ENCODE measurements at regions not wholly inside any gene's neighbourhood (a gene's known extent, or its start where the extent isn't known, plus 50 kb on each side); places are given as distances from the start of the nearest gene placed in this dataset.
"Not testable (repeated sequence)": the region's sequence is repeated elsewhere in the genome, so short reads cannot be mapped to it uniquely, and the experiment has no call there.

DNA sequence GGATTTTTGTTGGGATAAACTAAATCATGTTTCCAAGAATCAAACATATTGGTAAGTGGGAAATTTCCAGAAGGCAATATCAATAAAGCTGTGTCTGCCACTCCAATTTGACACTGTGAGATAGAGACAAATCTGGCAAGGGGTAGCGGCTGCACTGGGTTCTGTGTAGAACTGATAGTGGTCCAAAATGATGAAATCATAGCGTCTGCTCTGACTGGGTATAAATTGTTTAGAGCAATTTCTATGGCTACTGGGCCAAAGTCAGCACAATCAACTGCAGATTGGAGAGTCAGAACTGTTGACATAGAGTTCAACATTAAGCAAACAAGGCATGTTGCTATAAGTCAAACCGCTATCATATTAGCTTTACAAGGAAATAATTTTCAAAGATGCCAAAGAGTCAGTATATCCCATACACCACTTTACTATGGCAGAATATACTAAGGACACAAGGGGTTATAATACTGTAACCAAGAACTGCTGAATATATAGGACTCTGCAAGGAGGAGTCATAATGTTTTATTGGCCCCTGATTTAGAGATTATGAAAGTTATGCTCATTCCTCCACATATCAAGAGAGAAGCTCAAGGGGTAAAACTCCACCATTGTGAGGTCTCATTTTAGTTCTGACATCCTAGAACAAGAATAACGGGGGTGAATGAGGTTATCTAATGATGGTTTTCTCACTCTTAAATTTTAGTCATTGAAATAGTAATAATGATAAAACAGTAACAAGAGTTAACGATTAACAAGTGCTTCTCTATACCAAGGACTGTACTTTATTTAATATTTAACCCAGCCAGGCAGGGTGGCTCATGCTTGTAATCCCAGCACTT is 309.7 kb upstream of the GADL1 start:
- intact Hi-C loops (cut with DNase I): no loop called here

DNA sequence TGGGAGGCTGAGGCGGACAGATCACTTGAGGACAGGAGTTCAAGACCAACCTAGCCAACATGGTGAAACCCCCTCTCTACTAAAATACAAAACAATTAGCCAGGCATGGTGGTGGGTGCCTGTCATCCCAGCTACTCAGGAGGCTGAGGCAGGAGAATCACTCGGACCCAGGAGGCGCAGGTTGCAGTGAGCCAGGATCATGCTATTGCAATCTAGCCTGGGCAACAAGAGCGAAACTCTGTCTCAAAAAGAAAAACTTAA is 310.3 kb upstream of the GADL1 start:
- H3K27ac ChIP-seq; ATAC-seq; H3K27me3 ChIP-seq; H3K9me3 ChIP-seq; DNase-seq; H3K36me3 ChIP-seq (replicated peaks in 1 of 2; ENCODE audit: insufficient read depth in 1 of 2, low read depth in 2 of 2); H3K4me3 ChIP-seq; intact Hi-C loops (cut with DNase I): not testable (repeated sequence)
- H3K4me1 ChIP-seq: peaks cover 14% of the 10 kb centered on the region
- 78 to 85% methylated on average over 4 of the region's 4 CpGs for WGBS, 2 donors

More for the DNA sequence above, 309.7 kb upstream of the GADL1 start:
- no peaks in the 10 kb centered on the region for H3K27me3 ChIP-seq
- ATAC-seq: no peak
- no peak overlapping the region for H3K4me3 ChIP-seq
- no peak for TF ChIP-seq POLR2A (IDR thresholded peaks at IDR 0.05)
- TF ChIP-seq, protein P1, sequence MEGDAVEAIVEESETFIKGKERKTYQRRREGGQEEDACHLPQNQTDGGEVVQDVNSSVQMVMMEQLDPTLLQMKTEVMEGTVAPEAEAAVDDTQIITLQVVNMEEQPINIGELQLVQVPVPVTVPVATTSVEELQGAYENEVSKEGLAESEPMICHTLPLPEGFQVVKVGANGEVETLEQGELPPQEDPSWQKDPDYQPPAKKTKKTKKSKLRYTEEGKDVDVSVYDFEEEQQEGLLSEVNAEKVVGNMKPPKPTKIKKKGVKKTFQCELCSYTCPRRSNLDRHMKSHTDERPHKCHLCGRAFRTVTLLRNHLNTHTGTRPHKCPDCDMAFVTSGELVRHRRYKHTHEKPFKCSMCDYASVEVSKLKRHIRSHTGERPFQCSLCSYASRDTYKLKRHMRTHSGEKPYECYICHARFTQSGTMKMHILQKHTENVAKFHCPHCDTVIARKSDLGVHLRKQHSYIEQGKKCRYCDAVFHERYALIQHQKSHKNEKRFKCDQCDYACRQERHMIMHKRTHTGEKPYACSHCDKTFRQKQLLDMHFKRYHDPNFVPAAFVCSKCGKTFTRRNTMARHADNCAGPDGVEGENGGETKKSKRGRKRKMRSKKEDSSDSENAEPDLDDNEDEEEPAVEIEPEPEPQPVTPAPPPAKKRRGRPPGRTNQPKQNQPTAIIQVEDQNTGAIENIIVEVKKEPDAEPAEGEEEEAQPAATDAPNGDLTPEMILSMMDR (IDR thresholded peaks at IDR 0.05): no peak
- no peak for DNase-seq
- 28 to 37% methylated on average over 5 of the region's 5 CpGs for WGBS, 2 donors
- no peak overlapping the region for H3K27ac ChIP-seq
- H3K9me3 ChIP-seq: no peaks in the 10 kb centered on the region
- H3K4me1 ChIP-seq: peaks cover 14% of the 10 kb centered on the region
- no peaks in the 10 kb centered on the region for H3K36me3 ChIP-seq (replicated peaks in 1 of 2; ENCODE audit: insufficient read depth in 1 of 2, low read depth in 2 of 2)

DNA sequence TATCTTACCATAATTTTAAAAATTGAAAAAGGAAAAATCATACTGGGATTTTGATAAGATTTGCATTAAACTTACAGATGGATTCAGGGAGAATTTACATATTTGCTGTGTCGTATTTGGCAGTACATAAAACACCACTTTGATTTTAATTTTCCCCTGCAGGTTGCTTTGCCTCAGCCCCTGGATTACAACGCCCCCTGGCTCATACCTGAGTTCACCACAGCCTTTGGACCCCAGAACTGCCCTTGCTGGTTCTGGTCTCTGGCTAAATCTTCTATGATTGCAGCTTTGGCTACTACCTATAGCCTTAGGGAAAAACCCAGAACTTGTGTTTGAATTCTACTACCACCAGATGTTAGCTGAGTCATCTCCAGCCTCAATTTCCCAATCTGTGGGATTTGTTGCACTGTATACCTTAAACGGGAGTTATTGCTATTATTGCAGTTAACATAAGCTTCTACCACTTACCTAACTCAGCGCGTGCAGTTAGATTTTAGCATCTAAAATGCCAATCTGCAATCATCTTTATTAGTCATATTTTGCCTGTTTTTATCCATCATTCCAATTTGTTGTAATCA is 315.7 kb upstream of the GADL1 start:
- Histone ChIP-seq H3K27me3 (no peaks in the 10 kb centered on the region), H3K4me3 (no peak overlapping the region), H3K36me3 (replicated peaks in 1 of 2; ENCODE audit: insufficient read depth in 1 of 2, low read depth in 2 of 2) (no peaks in the 10 kb centered on the region), H3K27ac (no peak overlapping the region), H3K4me1 (no peaks in the 10 kb centered on the region), H3K9me3 (no peaks in the 10 kb centered on the region)
- DNase-seq: no peak
- intact Hi-C loops (cut with DNase I): no loop called here
- TF ChIP-seq, protein P1 (IDR thresholded peaks at IDR 0.05): no peak
- no peak for TF ChIP-seq POLR2A (IDR thresholded peaks at IDR 0.05)
- 70 to 86% methylated on average over 5 of the region's 5 CpGs for WGBS, 2 donors
- no peak for ATAC-seq

DNA sequence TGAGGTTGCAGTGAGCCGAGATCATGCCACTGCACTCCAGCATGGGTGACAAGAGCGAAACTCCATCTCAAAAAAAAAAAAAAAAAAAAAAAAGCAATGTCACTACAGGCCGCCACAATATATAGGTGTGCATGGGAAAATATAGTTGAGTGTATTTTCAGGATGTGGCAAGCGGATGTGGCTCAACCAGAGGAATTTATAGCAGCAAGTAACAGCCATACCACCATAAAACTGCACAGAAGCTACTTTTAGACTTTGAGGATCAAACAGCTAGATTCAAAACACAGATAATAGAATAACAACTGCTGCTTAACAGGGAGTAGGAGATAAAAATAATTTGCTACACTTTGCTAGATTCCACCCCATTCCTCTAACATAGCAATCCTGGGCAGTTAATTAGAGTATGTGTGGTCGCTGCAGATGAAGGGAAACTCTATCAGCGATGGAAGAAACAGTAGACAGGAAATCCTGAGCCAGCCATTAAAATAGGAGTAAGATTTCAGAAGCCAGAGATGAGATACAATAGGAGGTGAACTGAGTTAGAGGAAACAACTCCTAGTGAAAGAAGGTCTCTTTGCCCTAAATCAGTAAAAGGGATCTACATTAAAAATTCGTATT is 318.7 kb upstream of the STT3B start:
- Histone ChIP-seq H3K36me3 (replicated peaks in 1 of 2; ENCODE audit: insufficient read depth in 1 of 2, low read depth in 2 of 2) (no peaks in the 10 kb centered on the region), H3K4me3 (no peak overlapping the region), H3K27me3 (no peaks in the 10 kb centered on the region), H3K9me3 (no peaks in the 10 kb centered on the region), H3K4me1 (no peaks in the 10 kb centered on the region), H3K27ac (no peak overlapping the region)
- WGBS, 2 donors: 76 to 78% methylated on average over 7 of the region's 7 CpGs
- intact Hi-C loops (cut with DNase I): no loop called here
- no peak for ATAC-seq
- no peak for DNase-seq
- no peak for TF ChIP-seq POLR2A (IDR thresholded peaks at IDR 0.05)
- TF ChIP-seq, protein P1 (IDR thresholded peaks at IDR 0.05): no peak

DNA sequence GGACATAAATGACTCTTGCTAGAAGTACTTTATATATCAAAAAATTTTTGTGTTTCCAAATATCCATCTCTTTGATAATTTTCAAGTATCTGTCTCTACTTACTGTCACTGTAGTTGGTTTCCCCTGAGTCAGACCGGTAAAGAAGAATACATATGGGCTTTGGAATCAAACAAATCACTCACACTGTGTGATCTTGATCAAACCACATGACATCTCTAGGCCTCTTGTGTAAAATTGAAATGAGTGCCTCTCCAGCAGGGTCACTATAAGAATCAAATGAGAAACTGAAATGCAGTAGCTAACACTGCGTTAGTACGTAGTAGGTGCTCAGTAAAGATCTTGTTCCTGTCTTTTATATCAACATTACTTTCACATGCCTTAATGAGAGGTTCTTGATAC is 314.6 kb upstream of the STT3B start:
- Histone ChIP-seq H3K36me3 (replicated peaks in 1 of 2; ENCODE audit: insufficient read depth in 1 of 2, low read depth in 2 of 2) (no peaks in the 10 kb centered on the region), H3K27me3 (no peaks in the 10 kb centered on the region), H3K27ac (no peak overlapping the region), H3K4me3 (no peak overlapping the region), H3K4me1 (no peaks in the 10 kb centered on the region), H3K9me3 (no peaks in the 10 kb centered on the region)
- no peak for DNase-seq
- no peak for ATAC-seq
- intact Hi-C loops (cut with DNase I): no loop called here
- TF ChIP-seq, protein P1 (IDR thresholded peaks at IDR 0.05): no peak
- no peak for TF ChIP-seq POLR2A (IDR thresholded peaks at IDR 0.05)
- WGBS, 2 donors: 85 to 96% methylated on average over 3 of the region's 3 CpGs

All from body of pancreas (tissue), 4 donors.